HG03378 (cell line): ENCODE measurements at regions not wholly inside any gene's neighbourhood (a gene's known extent, or its start where the extent isn't known, plus 50 kb on each side); places are given as distances from the start of the nearest gene placed in this dataset.

Experiments used
- ATAC-seq: cut with Tn5 transposase; IDR thresholded peaks from one replicate; pipeline ENCODE4 v1.9.1; 2021; ENCODE audit warnings: mild to moderate bottlenecking, moderate library complexity; ENCODE audit not compliant: unreplicated experiment

GRCh38 chr2:128979182-128979581, 660.5 kb upstream of the HS6ST1 start:
- ATAC-seq: no peak

- no peak for ATAC-seq
Measured at GRCh38 chr2:128980475-128980874, 661.8 kb upstream of the HS6ST1 start.

- no peak for ATAC-seq
Measured at GRCh38 chr2:128981353-128981752, 662.7 kb upstream of the HS6ST1 start.

- no peak for ATAC-seq
Measured at GRCh38 chr2:128982001-128982400, 663.3 kb upstream of the HS6ST1 start.

- no peak for ATAC-seq
Measured at GRCh38 chr2:128982670-128983069, 664.0 kb upstream of the HS6ST1 start.

- ATAC-seq: no peak
Measured at GRCh38 chr2:128983094-128983493, 664.4 kb upstream of the HS6ST1 start.

GRCh38 chr2:128984081-128984480, 665.4 kb upstream of the HS6ST1 start:
- ATAC-seq: no peak

- ATAC-seq: no peak
Measured at GRCh38 chr2:128984855-128985254, 666.2 kb upstream of the HS6ST1 start.

- ATAC-seq: no peak
Measured at GRCh38 chr2:128986026-128986715, 667.5 kb upstream of the HS6ST1 start.

GRCh38 chr2:128986867-128987268, 668.2 kb upstream of the HS6ST1 start:
- no peak for ATAC-seq

GRCh38 chr2:128988326-128988725, 669.7 kb upstream of the HS6ST1 start:
- no peak for ATAC-seq

- ATAC-seq: no peak
Measured at GRCh38 chr2:128988967-128989366, 670.3 kb upstream of the HS6ST1 start.

- ATAC-seq: no peak
Measured at GRCh38 chr2:128995086-128995485, 676.4 kb upstream of the HS6ST1 start.

GRCh38 chr2:128996078-128996477, 677.4 kb upstream of the HS6ST1 start:
- no peak for ATAC-seq

GRCh38 chr2:128997166-128997866, 678.6 kb upstream of the HS6ST1 start:
- ATAC-seq: no peak

- ATAC-seq: no peak
Measured at GRCh38 chr2:129001926-129002325, 683.3 kb upstream of the HS6ST1 start.

- no peak for ATAC-seq
Measured at GRCh38 chr2:129002751-129003150, 684.1 kb upstream of the HS6ST1 start.

- no peak for ATAC-seq
Measured at GRCh38 chr2:129004485-129004884, 685.8 kb upstream of the HS6ST1 start.

GRCh38 chr2:129004940-129005490, 686.3 kb upstream of the HS6ST1 start:
- ATAC-seq: no peak

GRCh38 chr2:129006135-129006886, 687.6 kb upstream of the HS6ST1 start:
- ATAC-seq: no peak

GRCh38 chr2:129006901-129007300, 688.2 kb upstream of the HS6ST1 start:
- no peak for ATAC-seq
